Right cardiac atrium (tissue), 5 donors: ENCODE measurements at regions not wholly inside any gene's neighbourhood (a gene's known extent, or its start where the extent isn't known, plus 50 kb on each side); places are given as distances from the start of the nearest gene placed in this dataset.
"Not testable (repeated sequence)": the region's sequence is repeated elsewhere in the genome, so short reads cannot be mapped to it uniquely, and the experiment has no call there.

Experiments used
- ATAC-seq, 2 donors: fragments of 200-7000 bp; cut with Tn5 transposase; one replicate each; pipeline versions ENCODE4 v1.8.0 to v1.9.1; 2020; ENCODE audit warnings: moderate library complexity in 2 of 2, mild to moderate bottlenecking in 1 of 2
- DNase-seq, 3 donors: peaks; one replicate each; pipeline ENCODE4 v3.0.0-alpha.2; 2020
- H3K27ac ChIP-seq: one replicate; pipeline ENCODE4 v1.5.1; 2013; ENCODE audit warnings: mild to moderate bottlenecking, low read length, control low read depth, moderate library complexity
- H3K27me3 ChIP-seq: one replicate; pipeline ENCODE4 v1.6.1; 2013; ENCODE audit not compliant: control insufficient read depth, insufficient read depth
- H3K4me1 ChIP-seq: one replicate; pipeline ENCODE4 v1.6.1; 2013; ENCODE audit warnings: low read length; ENCODE audit not compliant: control insufficient read depth, insufficient read depth
- H3K4me3 ChIP-seq: one replicate; pipeline ENCODE4 v1.5.1; 2013; ENCODE audit warnings: low read length, control low read depth
- H3K9me3 ChIP-seq: one replicate; pipeline ENCODE4 v1.6.1; 2013; ENCODE audit warnings: low read length; ENCODE audit not compliant: control insufficient read depth
- WGBS: extraction: QIAGEN DNeasy Blood & Tissue Kit; methylation state at CpG from one replicate; pipeline ENCODE4 v1.1.7; 2013; 5-methylcytosine and 5-hydroxymethylcytosine counted together
- intact Hi-C, 4 donors: fragments of 100-400 bp; cut with DNase I; formaldehyde crosslinking; loops; one replicate each; pipeline versions ENCODE4 v1.11.0 to v1.14.0; 2022 to 2023
- donor health status: healthy with polysubstance abuse.
- donor health status: DM: no; HTN: yes; CAD: no.
- donor health status: DM: no; HTN: no; CAD: no.
- donor health status: DM: no; HTN: yes; CAD: no; lungs with severe emphysema.
- donor health status: DM: yes; HTN: yes; CAD: no.

GRCh38 chr2:142756430-142756829 is 121.0 kb upstream of the KYNU start:
- no peak for DNase-seq
- WGBS: 76% methylated on average over 2 of the region's 2 CpGs
- intact Hi-C loops: no loop called here
- ATAC-seq: no peak
- Histone ChIP-seq H3K9me3 (no peaks in the 10 kb centered on the region), H3K4me1 (no peaks in the 10 kb centered on the region), H3K4me3 (no peak overlapping the region), H3K27ac (no peak overlapping the region), H3K27me3 (no peaks in the 10 kb centered on the region)

DNA sequence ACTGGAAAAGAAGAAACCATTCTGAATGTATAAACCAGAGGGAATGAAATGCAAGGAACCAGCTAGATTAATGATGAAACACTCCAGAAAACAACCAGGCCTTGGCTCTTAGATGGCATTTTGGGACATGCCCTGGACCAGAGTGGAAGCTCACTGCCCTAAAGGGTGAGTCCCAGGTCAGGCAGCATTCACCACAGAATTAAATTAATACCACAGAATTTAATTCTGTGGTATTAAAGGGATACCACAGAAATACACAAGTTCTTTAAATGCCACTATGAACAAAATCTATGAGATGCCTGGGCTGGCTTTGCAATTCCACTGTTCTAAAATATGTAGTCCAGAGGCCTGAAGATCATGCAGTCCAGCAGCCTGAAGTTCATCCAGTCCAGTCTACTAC is 122.3 kb upstream of the KYNU start:
- intact Hi-C loops: no loop called here
- Histone ChIP-seq H3K27me3 (no peaks in the 10 kb centered on the region), H3K9me3 (no peaks in the 10 kb centered on the region), H3K4me3 (no peak overlapping the region), H3K4me1 (no peaks in the 10 kb centered on the region), H3K27ac (no peak overlapping the region)
- DNase-seq (no peak), ATAC-seq (no peak)

- Histone ChIP-seq H3K9me3 (no peaks in the 10 kb centered on the region), H3K4me1 (no peaks in the 10 kb centered on the region), H3K4me3 (no peak overlapping the region), H3K27me3 (no peaks in the 10 kb centered on the region), H3K27ac (no peak overlapping the region)
- intact Hi-C loops: no loop called here
- ATAC-seq: no peak
- DNase-seq: no peak
- WGBS: 58% methylated on average over 1 of the region's 1 CpG
Measured at GRCh38 chr2:142754182-142754581, 123.3 kb upstream of the KYNU start.

DNA sequence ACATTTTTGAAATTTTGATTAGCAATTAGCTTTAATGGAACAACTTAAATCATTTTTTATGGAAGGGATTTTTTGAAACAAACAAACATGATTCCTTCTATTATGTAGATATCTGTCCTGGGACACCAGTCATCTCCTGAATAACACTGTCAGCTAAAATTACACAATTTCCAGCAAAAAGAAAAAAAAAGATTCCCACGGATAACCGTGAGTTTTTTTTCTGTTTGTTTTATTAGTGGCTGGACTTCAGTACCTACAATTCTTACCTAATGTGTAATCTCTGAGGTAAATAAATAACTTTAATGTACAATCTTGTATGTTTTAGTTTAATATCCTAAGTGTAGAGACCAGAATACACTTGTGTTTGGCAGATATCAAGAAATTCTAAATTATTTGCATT is 126.6 kb upstream of the KYNU start:
- no peak for ATAC-seq
- Histone ChIP-seq H3K27me3 (no peaks in the 10 kb centered on the region), H3K4me3 (no peak overlapping the region), H3K4me1 (no peaks in the 10 kb centered on the region), H3K9me3 (no peaks in the 10 kb centered on the region), H3K27ac (no peak overlapping the region)
- WGBS: 64% methylated on average over 2 of the region's 2 CpGs
- intact Hi-C loops: no loop called here
- no peak for DNase-seq

- WGBS: 87% methylated on average over 14 of the region's 14 CpGs
Measured at GRCh38 chr2:142748559-142749099, 128.8 kb upstream of the KYNU start.

GRCh38 chr2:142745691-142746090 is 131.8 kb upstream of the KYNU start:
- ATAC-seq (no peak), DNase-seq (no peak)
- Histone ChIP-seq H3K4me1 (no peaks in the 10 kb centered on the region), H3K27me3 (no peaks in the 10 kb centered on the region), H3K27ac (no peak overlapping the region), H3K4me3 (no peak overlapping the region), H3K9me3 (no peaks in the 10 kb centered on the region)
- intact Hi-C loops: no loop called here
- 57% methylated on average over 4 of the region's 4 CpGs for WGBS

More at GRCh38 chr2:142748559-142749099, 128.8 kb upstream of the KYNU start:
- DNase-seq (no peak), ATAC-seq (no peak)
- Histone ChIP-seq H3K4me3 (no peak overlapping the region), H3K4me1 (no peaks in the 10 kb centered on the region), H3K27me3 (no peaks in the 10 kb centered on the region), H3K27ac (no peak overlapping the region), H3K9me3 (no peaks in the 10 kb centered on the region)
- intact Hi-C loops: no loop called here

DNA sequence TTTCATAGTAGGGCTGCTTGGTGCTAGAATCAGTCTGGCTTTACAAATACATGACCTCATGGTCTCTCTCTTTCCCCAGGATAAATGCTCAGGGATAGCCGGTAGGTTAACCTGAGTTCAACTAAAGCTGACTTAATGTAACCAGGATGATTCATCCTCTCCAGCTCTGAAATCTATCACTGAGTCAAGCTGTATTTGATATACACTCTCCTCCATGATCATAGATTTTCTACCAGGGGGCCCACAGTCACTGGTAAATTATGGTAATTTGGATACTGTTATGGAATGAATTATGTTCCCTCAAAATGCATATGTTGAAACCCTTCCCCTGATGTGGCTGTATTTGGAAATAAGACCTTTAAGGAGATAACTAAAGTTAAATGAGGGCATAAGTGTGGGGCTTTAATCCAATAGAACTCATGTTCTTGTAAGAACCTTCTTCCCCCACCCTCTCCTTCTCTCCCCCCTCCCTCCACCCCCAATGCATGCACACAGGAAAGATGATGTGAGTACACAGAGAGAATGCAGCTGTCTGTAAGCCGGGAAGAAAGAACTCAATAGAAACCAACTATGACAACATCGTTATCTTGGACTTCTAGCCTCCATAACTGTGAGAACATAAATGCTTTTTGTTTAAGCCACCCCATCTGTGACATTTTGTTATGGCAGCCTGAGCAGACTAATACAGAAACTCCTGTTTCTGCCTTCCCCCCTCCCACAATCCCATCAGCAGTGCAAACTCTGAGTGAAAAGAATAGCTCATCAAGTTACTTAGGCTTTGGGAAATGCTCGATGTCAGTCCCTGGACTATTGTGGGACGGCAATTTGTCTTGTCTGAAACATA is 134.9 kb upstream of the KYNU start:
- H3K27ac ChIP-seq: no peak overlapping the region
- 79% methylated on average over 5 of the region's 5 CpGs for WGBS
- intact Hi-C loops: no loop called here
- H3K27me3 ChIP-seq: no peaks in the 10 kb centered on the region
- ATAC-seq (no peak), DNase-seq (no peak)
- no peaks in the 10 kb centered on the region for H3K9me3 ChIP-seq
- H3K4me3 ChIP-seq: no peak overlapping the region
- H3K4me1 ChIP-seq: no peaks in the 10 kb centered on the region

GRCh38 chr2:142741764-142742269 is 135.6 kb upstream of the KYNU start:
- ATAC-seq (no peak), DNase-seq (no peak)
- intact Hi-C loops: no loop called here
- no peak overlapping the region for H3K27ac ChIP-seq
- 91% methylated on average over 2 of the region's 2 CpGs for WGBS
- no peak overlapping the region for H3K4me3 ChIP-seq
- no peaks in the 10 kb centered on the region for H3K27me3 ChIP-seq
- no peaks in the 10 kb centered on the region for H3K4me1 ChIP-seq
- H3K9me3 ChIP-seq: no peaks in the 10 kb centered on the region

DNA sequence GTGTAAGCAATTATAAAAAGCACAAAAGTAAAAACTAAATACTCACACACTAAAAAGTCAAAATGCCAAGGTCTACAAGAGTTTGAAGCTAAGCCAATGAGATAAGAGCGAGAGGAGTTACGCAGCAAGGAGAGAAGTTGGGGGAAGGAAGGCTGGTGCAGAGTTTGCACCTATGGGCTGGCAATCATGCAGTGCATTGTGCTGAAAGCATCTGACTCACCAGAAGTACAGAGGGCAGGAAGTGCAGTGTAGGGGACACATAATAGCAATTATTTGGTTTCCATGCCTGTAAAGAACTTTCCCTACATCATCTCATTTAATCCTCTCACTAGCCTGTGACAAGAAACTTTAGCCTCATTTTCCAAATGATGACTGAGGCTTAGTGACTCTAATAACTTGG is 142.7 kb upstream of the KYNU start:
- DNase-seq (no peak), ATAC-seq (no peak)
- Histone ChIP-seq H3K4me1 (no peaks in the 10 kb centered on the region), H3K4me3 (no peak overlapping the region), H3K9me3 (no peaks in the 10 kb centered on the region), H3K27me3 (no peaks in the 10 kb centered on the region), H3K27ac (no peak overlapping the region)
- intact Hi-C loops: no loop called here
- 65% methylated on average over 2 of the region's 2 CpGs for WGBS

- Histone ChIP-seq H3K27ac (no peak overlapping the region), H3K4me1 (no peaks in the 10 kb centered on the region), H3K27me3 (no peaks in the 10 kb centered on the region), H3K9me3 (no peaks in the 10 kb centered on the region), H3K4me3 (no peak overlapping the region)
- no peak for DNase-seq
- WGBS: 98% methylated on average over 3 of the region's 3 CpGs
- ATAC-seq: no peak
- intact Hi-C loops: no loop called here
Measured at GRCh38 chr2:142734231-142734630, 143.2 kb upstream of the KYNU start.

DNA sequence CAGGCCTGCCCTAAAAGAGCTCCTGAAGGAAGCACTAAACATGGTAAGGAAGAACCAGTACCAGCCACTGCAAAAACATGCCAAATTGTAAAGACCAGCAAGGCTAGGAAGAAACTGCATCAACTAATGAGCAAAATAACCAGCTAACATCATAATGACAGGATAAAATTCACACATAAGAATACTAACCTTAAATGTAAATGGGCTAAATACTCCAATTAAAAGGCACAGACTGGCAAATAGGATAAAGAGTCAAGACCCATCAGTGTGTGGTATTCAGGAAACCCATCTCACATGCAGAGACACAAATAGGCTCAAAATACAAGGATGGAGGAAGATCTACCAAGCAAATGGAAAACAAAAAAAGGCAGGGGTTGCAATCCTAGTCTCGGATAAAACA is 147.7 kb upstream of the KYNU start:
- intact Hi-C loops, H3K27me3 ChIP-seq, H3K27ac ChIP-seq, H3K4me1 ChIP-seq, ATAC-seq, H3K9me3 ChIP-seq, DNase-seq, H3K4me3 ChIP-seq: not testable (repeated sequence)
- WGBS: 100% methylated on average over 1 of the region's 1 CpG
